ENCODE measurements at regions not wholly inside any gene's neighbourhood (a gene's known extent, or its start where the extent isn't known, plus 50 kb on each side); places are given as distances from the start of the nearest gene placed in this dataset.

GRCh38 chr3:148625095-148625736 lies 72.5 kb upstream of the AGTR1 start:
- no peak for TF ChIP-seq POLR2AphosphoS5 (IDR thresholded peaks at IDR 0.05; ENCODE audit: low read depth, low read length)
- no peak for TF ChIP-seq TAF1 (IDR thresholded peaks at IDR 0.05; ENCODE audit: borderline replicate concordance, low read depth, low read length)
- TF ChIP-seq POLR2A (IDR thresholded peaks at IDR 0.05; ENCODE audit: low read depth, low read length): no peak
- DNase-seq (ENCODE audit: insufficient read length) (no peak), FAIRE-seq (no peak)

DNA sequence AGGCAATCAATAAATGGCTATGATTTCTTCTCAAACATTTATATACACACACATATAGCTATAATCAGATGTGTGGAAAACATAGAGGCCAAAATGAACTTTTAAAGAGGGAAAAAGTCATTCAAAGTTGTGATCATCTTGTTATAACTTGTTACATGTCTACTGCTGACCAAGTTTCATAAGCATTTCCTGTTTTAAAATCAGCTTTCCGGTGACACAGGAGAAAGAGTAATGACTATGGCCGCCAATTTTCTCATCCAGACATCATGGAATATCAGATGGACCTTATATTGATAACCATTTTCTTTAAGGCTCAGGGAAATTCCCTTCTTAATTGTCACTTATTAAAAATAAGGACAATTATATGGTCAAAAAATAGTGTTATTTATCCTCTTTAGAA lies 71.7 kb upstream of the AGTR1 start:
- no peak for DNase-seq (ENCODE audit: insufficient read length)
- TF ChIP-seq POLR2A (IDR thresholded peaks at IDR 0.05; ENCODE audit: low read depth, low read length) (no peak), TAF1 (IDR thresholded peaks at IDR 0.05; ENCODE audit: borderline replicate concordance, low read depth, low read length) (no peak), POLR2AphosphoS5 (IDR thresholded peaks at IDR 0.05; ENCODE audit: low read depth, low read length) (no peak)
- no peak for FAIRE-seq

DNA sequence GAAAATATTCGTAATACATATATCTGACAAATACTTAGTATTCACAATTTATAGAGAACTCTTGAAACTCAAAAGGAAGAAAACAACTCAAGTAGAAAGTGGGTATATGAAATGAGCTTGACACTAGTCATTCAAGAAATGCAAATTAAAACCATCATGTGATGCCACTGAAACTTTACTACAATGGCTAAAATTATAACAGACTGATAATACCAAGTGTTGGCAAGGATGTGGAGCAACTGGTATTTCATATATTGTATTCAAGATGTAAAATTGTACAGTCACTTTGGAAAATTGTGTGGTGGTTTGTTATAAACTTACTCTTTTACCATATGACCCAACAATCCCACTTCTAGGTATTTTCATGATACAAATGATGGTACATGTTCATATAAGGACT lies 68.7 kb upstream of the AGTR1 start:
- FAIRE-seq (no peak), DNase-seq (ENCODE audit: insufficient read length) (no peak)
- TF ChIP-seq TAF1 (IDR thresholded peaks at IDR 0.05; ENCODE audit: borderline replicate concordance, low read depth, low read length): no peak
- no peak for TF ChIP-seq POLR2AphosphoS5 (IDR thresholded peaks at IDR 0.05; ENCODE audit: low read depth, low read length)
- TF ChIP-seq POLR2A (IDR thresholded peaks at IDR 0.05; ENCODE audit: low read depth, low read length): no peak

DNA sequence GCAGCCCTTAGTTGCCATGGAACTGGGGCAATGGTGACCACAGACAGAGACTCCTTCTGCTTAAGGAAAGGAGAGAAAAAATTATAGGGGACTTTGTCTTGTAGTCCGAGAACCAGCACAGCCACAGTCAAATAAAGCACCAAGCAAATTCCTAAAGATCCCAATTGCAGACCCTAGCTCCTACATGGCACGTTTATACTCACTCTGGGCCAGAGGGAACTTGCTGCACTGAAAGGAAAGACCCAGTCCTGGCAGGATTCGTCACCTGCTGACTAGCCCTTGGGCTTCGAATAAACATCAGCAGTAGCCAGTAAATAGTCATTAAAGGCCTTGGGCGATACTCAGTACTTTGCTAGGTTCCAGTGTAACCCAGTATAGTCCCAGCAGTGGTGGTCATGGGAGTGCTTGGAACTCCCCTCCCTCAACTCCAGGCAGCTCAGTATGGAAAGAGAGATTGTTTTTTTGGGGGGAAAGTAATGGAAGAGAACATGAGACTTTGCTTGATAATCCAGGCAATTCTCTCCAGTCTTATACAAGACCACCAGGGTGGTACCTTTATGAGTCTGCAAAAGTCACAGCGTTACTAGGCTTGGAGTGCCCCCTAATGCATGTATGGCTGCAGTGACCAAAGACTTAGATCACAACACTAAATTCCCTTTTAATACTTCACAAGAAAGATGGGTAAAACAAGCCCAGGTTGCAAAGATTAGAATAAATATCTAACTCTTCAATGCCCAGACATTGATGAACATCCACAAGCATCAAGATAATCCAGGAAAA lies 66.4 kb upstream of the AGTR1 start:
- DNase-seq (ENCODE audit: insufficient read length): no peak
- no peak for TF ChIP-seq POLR2AphosphoS5 (IDR thresholded peaks at IDR 0.05; ENCODE audit: low read depth, low read length)
- no peak for TF ChIP-seq TAF1 (IDR thresholded peaks at IDR 0.05; ENCODE audit: borderline replicate concordance, low read depth, low read length)
- no peak for TF ChIP-seq POLR2A (IDR thresholded peaks at IDR 0.05; ENCODE audit: low read depth, low read length)

DNA sequence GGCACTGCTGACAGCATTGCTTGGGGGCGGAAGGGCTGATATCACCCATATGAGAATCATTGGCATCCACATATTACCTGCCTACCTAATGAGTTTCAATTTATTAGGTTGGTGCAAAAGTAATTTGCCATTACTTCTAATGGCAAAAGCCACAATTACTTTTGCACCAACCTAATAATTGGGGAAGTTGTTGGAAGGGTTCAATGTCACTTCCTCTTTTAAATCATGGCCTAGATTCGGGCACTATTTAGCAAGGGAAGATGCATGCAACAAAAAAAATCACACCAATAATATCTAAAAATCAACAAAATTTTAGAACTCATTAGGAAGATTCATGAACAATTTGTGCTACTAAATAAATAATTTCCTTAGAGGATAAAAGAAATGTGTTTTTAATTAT lies 56.0 kb upstream of the AGTR1 start:
- DNase-seq (ENCODE audit: insufficient read length) (no peak), FAIRE-seq (no peak)
- TF ChIP-seq POLR2A (IDR thresholded peaks at IDR 0.05; ENCODE audit: low read depth, low read length): no peak
- no peak for TF ChIP-seq TAF1 (IDR thresholded peaks at IDR 0.05; ENCODE audit: borderline replicate concordance, low read depth, low read length)
- no peak for TF ChIP-seq POLR2AphosphoS5 (IDR thresholded peaks at IDR 0.05; ENCODE audit: low read depth, low read length)

More for the DNA sequence above, 66.4 kb upstream of the AGTR1 start:
- FAIRE-seq: no peak

DNA sequence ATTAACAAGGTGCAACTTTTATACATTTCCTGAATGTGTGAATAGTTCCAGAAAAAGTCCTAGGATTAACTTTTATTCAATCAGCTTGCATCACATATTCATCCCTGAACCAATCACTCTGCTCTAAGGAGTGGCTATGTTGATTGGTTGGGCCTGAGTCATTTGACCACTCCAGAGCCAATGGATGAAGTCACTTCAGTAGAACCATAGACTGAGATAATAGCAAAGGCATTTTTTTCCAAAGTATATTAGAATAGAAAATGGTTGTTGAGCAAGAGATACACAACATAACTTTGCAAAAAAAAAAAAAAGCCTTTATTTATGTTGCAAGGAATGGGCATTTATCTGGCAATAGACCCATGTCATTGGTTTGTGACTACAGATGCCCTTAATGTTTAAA lies 55.5 kb upstream of the AGTR1 start:
- DNase-seq (ENCODE audit: insufficient read length): no peak
- TF ChIP-seq TAF1 (IDR thresholded peaks at IDR 0.05; ENCODE audit: borderline replicate concordance, low read depth, low read length): no peak
- no peak for TF ChIP-seq POLR2A (IDR thresholded peaks at IDR 0.05; ENCODE audit: low read depth, low read length)
- TF ChIP-seq POLR2AphosphoS5 (IDR thresholded peaks at IDR 0.05; ENCODE audit: low read depth, low read length): no peak
- no peak for FAIRE-seq

DNA sequence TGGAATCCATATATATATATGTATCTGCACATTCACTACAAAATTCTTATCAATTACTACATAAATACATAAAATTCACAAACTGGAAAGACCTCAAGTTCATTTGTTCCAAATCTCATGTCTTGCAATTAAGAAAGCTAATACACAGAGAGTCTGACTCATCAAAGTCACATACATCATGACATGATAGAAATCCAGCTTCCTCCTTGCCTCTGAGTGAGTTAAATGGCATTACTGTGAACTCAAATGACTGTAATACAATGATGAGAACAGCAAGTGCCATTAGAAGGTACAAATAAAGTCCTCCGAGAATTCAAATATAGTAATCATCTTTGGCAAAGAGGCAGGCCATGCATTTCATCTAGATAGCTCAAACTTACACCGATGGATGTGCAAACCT lies 55.1 kb upstream of the AGTR1 start:
- FAIRE-seq (no peak), DNase-seq (ENCODE audit: insufficient read length) (no peak)
- TF ChIP-seq POLR2A (IDR thresholded peaks at IDR 0.05; ENCODE audit: low read depth, low read length): no peak
- TF ChIP-seq POLR2AphosphoS5 (IDR thresholded peaks at IDR 0.05; ENCODE audit: low read depth, low read length): no peak
- no peak for TF ChIP-seq TAF1 (IDR thresholded peaks at IDR 0.05; ENCODE audit: borderline replicate concordance, low read depth, low read length)

DNA sequence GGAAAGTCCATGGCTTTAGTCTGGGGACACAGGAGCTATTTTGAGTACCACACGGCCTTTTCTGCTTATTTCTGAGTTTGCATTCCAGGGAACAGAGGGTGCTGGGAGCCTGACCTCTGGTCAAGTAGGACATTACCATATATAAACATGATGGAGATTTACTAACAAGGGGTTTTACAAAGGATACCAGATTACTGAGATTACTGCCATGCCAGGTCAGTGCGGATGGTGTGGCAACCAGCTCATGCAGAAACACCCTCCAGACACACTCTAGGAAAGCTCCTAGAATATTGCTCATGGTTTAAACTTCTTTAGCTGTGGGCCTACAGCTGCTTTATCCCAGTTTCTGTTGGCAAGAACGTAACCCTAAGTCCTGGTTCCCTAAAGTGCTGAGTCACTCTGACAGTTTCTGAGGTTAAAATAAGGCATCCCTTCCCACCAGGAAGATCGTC lies 54.3 kb upstream of the AGTR1 start:
- no peak for TF ChIP-seq POLR2A (IDR thresholded peaks at IDR 0.05; ENCODE audit: low read depth, low read length)
- TF ChIP-seq TAF1 (IDR thresholded peaks at IDR 0.05; ENCODE audit: borderline replicate concordance, low read depth, low read length): no peak
- no peak for TF ChIP-seq POLR2AphosphoS5 (IDR thresholded peaks at IDR 0.05; ENCODE audit: low read depth, low read length)
- DNase-seq (ENCODE audit: insufficient read length) (no peak), FAIRE-seq (no peak)

DNA sequence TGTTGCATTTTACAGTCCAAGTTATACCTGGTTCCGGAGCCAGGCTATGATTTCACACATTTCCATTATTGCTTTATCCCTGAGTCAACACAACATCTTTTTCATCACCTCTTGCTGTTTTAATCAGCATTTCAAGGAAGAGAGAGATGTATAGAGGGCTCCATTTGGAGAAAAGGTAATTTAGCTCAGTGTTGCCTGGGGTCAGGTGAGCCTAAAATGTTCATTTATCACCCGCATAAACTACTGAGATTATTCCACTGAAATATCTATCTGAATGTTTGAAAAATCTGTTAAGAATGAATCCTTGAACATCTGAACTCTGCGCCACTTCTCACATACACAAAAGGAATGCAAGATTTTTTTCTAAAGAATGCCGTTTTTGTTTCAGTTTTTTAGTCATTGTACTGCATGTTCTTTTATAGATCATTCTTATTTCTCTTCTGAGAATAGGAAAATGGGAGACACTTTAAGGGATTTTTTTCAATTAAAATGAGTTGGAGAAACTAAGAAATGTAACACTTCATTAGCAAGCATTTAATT lies 51.5 kb upstream of the AGTR1 start:
- DNase-seq (ENCODE audit: insufficient read length) (no peak), FAIRE-seq (no peak)
- TF ChIP-seq POLR2A (IDR thresholded peaks at IDR 0.05; ENCODE audit: low read depth, low read length) (no peak), POLR2AphosphoS5 (IDR thresholded peaks at IDR 0.05; ENCODE audit: low read depth, low read length) (no peak), TAF1 (IDR thresholded peaks at IDR 0.05; ENCODE audit: borderline replicate concordance, low read depth, low read length) (no peak)
